ENCODE measurements at regions not wholly inside any gene's neighbourhood (a gene's known extent, or its start where the extent isn't known, plus 50 kb on each side); places are given as distances from the start of the nearest gene placed in this dataset.

GRCh38 chrY:13168257-13168656 is 263.6 kb downstream of the DDX3Y start:
- no peak overlapping the region for H3K27ac ChIP-seq (ENCODE audit: low read depth in 1 of 2, low read length in 2 of 2)

More at GRCh38 chrY:13168257-13168656, 263.6 kb downstream of the DDX3Y start:
- no peak for TF ChIP-seq CTCF (IDR thresholded peaks at IDR 0.05)
- ChIA-PET POLR2A (no interaction called here), CTCF (no interaction called here)
- Mint-ChIP-seq H3K4me3 (no peak overlapping the region), H3K36me3 (ENCODE audit: low read depth) (no peaks in the 10 kb centered on the region), H3K9me3 (no peaks in the 10 kb centered on the region), H3K4me1 (ENCODE audit: low read depth) (no peaks in the 10 kb centered on the region), H3K27ac (no peak overlapping the region), H3K27me3 (no peaks in the 10 kb centered on the region)
- Histone ChIP-seq H3K27me3 (ENCODE audit: control insufficient read depth in 1 of 2, insufficient read depth in 2 of 2, low read length in 2 of 2) (no peaks in the 10 kb centered on the region), H3K36me3 (ENCODE audit: insufficient read depth, low read length) (no peaks in the 10 kb centered on the region), H3K4me1 (ENCODE audit: insufficient read depth, low read length) (no peaks in the 10 kb centered on the region), H3K9me3 (ENCODE audit: control insufficient read depth in 1 of 2, insufficient read depth in 1 of 2, low read length in 2 of 2) (no peaks in the 10 kb centered on the region), H3K4me3 (ENCODE audit: low read length) (no peak overlapping the region)
- no peak for ATAC-seq (ENCODE audit: poor library complexity)
- DNase-seq: no peak
- intact Hi-C loops (cut with DNase I, micrococcal nuclease): no loop called here

Measured in CD4-positive, alpha-beta T cell (primary cell).